ENCODE measurements at regions not wholly inside any gene's neighbourhood (a gene's known extent, or its start where the extent isn't known, plus 50 kb on each side); places are given as distances from the start of the nearest gene placed in this dataset.
A peak's percentile ranks its signal among the peaks of the same experiment; 100 is the strongest.

DNA sequence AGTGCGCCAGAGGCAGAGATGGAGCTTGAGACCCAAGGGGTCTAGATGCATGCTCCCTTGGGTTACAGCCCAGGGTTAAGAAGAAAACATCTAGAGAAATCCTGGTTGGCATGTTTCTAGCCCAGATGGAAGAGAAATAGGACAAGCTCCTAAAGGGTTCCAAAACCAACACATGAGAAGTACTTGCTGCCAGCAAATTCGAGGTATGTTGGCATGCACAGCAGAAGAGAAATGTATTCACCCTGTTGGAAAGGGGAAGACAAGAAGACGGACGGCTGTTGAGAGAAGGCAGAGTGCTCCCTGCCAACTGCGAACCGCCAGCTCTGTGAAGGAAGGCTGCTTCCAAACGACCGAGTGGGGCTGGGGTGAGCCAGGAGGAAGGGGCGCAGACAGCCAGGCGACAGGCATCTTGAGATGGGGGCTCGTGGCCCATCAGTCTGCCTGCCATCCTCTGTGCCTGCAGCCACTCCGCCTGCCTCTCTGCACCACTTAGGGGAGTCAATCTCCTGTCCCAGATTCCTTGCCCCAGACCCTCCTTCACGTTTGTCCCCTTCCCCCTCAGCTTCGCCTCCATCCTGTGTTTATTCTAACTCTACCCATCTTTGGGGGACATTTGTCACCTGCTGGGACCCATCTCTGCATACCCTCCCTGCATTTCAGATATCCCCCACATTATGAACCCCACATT, 249.2 kb downstream of the CDC5L start:
- DNase-seq (ENCODE audit: low spot score), result no peak

DNA sequence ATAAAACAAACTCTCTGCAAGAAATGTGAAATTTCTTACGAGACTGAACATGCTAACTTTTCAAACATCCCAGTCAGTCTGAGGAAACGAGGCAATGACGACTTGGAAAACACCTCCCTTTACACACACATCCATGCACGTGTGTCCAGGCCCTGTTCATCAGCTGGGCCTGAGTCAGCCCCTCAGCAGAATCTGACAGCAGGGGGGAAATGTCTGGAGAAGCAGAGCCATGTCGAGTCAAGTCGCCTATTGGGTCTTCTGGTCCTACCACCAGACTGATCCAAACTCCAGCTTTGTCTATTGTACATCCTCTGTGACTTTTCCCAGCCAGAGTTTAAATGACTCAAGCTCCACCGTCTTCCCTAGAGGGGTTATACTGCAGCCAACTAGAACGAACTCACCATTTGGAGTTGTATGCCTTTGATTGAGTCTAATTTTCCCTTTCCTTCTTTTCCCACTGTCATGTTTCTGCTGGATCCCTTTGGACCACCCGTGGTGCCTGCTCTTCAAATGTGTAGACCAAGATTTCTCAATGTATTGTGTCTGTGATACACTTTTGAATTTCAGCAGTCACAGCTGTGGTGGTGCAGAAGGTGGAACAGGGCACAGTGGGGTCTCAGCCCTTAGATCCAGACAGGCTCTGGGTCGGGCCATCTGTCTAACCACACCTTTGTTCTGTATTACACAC, 254.0 kb downstream of the CDC5L start:
- DNase-seq (ENCODE audit: low spot score), result no peak

GRCh38 chr6:44642349-44642748, 254.8 kb downstream of the CDC5L start:
- no peak for DNase-seq (ENCODE audit: low spot score)

DNA sequence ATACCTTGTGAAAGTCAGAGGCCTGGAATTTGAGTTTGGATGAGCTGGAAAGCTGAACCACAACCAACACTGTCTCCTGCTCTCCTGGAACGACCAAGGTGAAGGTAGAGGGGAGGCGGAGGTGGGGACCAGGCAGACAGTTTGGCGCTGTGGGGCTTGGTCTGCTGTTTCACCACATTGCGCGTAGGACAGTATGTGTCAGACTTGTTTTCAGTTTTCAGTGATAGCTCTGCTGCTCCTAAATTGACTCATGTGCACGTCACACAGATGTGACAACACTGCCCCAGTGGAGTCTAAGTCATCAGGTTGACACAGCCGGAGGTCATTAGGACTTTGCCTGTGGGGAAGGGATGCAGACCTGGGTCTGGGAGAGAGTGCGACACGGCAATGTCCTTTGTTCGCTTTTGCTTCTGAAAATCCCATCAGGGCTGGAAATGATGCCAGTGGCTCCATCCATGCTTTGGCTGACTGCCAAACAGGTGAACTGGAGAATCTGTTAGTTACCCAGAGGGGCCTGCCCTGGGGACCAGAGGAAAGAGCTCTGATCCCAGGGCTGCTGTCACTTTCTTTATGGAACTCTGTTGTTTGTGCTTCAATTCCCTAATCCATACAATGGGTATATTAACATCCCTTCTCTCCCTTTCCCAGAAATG, 255.5 kb downstream of the CDC5L start:
- peak; percentile 43 for DNase-seq (ENCODE audit: low spot score)

GRCh38 chr6:44645276-44645675, 257.8 kb downstream of the CDC5L start:
- DNase-seq (ENCODE audit: low spot score), result no peak

DNA sequence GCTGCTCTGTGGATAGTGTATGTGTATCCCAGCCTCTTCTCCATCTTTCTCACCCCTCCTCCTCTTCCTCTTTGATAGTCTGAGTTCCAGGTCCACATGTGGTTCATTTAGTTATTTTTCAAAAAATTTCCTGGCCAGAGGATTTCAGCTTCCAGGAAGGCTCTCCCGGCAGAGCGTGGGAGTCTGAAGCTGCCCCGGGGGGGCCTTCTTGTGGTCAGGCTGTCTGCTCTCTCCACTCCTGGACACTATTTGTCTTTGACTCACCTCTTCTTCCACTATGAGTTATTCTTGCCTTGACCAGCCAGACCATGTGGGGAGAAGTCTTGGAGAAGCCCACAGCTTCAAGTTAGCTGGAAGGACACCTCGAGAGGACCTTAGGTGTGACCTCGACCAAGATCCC, 258.8 kb downstream of the CDC5L start:
- peak; percentile 32 for DNase-seq (ENCODE audit: low spot score)

GRCh38 chr6:44649365-44650025, 262.0 kb downstream of the CDC5L start:
- no peak for DNase-seq (ENCODE audit: low spot score)

GRCh38 chr6:44650495-44650894, 263.0 kb downstream of the CDC5L start:
- DNase-seq (ENCODE audit: low spot score), result no peak

DNA sequence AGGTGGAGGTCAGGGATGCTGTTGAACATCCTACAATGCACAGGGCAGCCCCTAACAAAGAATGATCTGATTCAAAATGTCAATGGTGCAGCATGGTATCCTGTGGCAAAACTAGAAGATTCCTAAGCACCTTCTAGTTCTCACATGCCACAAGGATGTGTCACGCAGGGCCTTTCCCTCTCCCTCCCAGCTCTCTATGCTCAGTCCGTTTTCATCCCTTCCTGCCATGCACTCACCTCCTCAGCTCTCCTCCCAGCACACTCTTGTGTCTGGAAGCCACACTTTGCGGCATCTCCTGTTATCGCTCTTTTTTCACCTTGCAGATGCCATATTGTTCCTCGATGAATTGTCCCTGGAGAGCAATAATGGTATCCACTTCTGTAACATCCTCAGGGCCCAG, 263.4 kb downstream of the CDC5L start:
- peak; percentile 83 for DNase-seq (ENCODE audit: low spot score)

GRCh38 chr6:44651604-44652003, 264.1 kb downstream of the CDC5L start:
- DNase-seq (ENCODE audit: low spot score), result peak; percentile 43

DNA sequence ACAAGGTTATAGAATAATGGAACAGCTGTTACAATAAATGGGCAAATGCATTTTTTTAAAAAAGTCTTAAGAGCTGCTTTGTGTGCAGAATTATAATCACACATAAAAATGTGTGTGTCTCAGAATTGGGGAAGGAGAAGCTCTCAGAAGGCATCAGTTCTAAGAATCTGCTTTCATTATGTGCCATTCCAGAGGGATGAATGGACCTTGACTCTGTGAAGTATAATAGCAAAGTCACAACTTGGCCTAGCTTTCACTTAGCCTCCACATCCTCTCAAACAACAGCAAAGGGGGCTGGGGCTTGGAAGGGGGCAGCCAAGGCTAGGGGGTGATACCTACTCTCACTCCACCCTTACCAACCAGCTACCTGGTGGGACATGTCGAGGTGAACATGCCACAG, 265.0 kb downstream of the CDC5L start:
- no peak for DNase-seq (ENCODE audit: low spot score)

DNA sequence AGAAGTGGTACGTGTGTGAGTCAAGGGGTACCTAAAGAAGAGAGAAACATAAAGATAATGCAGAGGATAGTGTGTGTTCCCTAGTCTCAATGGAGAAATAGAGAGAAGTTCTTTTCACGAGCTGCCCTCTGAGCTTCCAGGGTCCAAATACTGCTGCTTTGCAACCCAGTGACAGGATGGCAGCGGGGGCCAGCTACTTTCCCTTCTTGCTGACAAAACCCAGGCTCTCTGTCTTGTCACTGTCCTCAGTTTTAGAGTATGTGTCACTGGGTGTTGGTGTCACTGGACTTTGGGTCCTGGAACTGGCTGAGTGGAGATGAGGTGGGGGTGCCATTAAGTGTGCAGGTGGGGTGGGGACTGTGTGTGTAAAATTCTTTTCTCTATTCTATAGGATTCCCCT, 265.6 kb downstream of the CDC5L start:
- DNase-seq (ENCODE audit: low spot score), result no peak

DNA sequence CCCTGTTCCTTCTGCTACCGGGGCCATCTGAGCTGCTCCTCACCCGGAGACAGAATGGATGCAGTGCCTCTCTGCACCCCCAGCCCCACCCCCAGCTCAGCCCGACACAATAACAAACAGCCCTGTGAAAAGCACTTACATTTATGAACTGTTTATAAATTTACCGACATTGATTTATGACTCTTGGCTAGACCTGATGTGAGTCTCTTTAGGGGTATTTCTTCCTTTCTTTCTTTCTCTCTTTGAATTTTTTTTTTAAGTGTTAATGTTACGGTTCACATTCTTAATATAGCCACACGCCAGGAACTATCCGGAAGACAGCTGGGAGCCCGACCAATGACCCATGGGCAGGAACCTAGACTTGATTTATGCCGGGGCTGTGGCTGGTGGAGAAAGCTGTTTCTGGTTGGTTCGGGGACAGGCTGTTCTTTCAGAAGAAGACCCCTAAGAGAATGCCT, 266.3 kb downstream of the CDC5L start:
- DNase-seq (ENCODE audit: low spot score), result peak; percentile 14

DNA sequence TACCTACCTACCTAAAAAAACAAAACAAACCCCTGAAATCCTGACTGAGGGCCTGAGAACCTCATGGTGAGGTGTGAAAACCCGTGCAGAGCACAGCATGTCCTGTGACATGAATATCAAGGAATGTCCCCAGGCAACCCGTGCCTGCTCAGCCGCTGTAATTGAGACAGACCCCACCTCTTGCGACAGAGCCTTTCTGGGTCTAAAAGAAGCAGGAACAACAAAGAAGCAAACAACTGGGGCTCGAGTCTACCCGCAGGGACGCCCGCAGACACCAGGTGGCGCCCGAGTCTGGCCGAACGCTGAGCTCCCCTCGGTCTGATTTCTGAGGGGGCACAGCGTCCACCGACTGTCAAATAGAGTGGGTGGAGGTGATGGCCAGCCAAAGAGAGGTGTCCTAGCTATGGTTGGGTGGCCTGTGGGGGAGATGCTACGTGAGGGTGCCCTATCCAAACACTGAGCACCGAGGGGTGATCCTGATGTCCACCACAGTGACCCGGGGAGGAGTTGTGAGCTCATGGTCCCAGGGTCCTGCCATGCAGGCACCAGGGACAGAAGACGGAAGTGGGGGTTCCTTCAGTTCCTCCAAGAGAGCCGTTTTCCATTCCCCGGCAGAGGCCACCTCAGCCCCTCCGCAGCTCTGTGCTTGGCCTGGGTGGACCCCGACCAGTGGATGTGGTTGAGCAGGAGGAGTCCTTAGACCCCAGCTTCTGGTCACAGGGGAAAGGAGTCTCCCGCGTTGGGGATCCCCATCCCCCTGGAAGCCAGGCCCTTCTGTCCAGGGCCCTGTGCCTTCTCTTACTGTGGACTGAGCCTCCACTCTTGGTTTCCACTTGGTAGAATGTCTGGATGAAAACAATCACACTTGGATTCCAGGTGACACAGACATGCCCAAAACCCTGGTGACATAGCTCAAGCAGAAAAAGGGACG, 268.2 kb downstream of the CDC5L start:
- DNase-seq (ENCODE audit: low spot score), result peak; percentile 62

DNA sequence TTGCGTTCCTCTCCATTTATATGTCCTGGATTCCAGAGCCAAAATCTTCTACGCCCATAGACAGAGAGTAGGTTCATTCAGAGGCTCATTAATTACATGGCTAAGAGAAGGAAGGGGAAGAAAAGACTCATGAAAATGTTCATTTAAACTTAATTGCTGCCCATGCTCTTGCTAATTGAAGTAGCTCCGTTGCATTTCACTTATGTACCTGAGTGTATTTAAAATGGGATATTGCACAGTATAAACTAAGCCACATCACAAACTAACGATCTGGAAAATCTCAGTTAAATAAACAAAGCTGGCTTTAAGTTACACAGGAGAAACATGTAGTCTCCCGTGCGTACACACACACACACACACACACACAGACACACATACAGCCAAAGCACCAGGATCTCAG, 269.2 kb downstream of the CDC5L start:
- DNase-seq (ENCODE audit: low spot score), result no peak

DNA sequence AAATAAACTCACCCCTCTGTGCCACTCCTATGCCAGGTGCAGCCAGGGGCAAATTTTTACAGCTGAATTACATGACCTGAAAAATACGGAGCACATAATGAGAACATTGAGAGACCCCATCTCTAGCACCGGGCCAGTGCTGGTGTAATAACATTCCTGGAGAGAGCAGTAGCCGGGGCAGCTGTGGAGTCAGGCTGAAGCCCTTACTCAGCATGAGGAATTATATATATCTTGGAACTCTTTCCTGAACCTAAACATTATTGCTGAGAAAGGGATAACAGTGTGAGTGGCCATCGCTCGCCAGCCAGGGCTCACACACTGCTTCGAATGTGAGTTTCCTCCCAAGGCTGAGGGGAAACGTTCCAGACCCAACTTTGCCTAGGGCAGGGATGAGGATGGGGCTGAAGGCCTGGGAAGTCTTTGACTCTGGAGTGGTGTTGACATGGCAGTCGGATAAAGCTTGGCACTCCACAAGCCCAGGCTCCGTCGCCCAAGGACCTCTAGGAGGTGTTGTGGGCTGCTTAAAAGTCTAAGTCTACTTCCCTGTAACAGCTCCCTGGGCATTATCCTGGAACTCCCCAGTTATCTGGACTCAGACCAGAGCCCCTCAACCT, 269.8 kb downstream of the CDC5L start:
- no peak for DNase-seq (ENCODE audit: low spot score)

GRCh38 chr6:44658571-44658970, 271.1 kb downstream of the CDC5L start:
- DNase-seq (ENCODE audit: low spot score), result no peak

- DNase-seq (ENCODE audit: low spot score), result no peak
Measured at GRCh38 chr6:44659726-44660125, 272.2 kb downstream of the CDC5L start.

- DNase-seq (ENCODE audit: low spot score), result no peak
Measured at GRCh38 chr6:44660561-44661220, 273.2 kb downstream of the CDC5L start.

- DNase-seq (ENCODE audit: low spot score), result peak; percentile 88
Measured at GRCh38 chr6:44661221-44662008, 273.9 kb downstream of the CDC5L start.

Data from kidney tubule cell (primary cell).